Liver (tissue), 8 donors: ENCODE measurements at regions not wholly inside any gene's neighbourhood (a gene's known extent, or its start where the extent isn't known, plus 50 kb on each side); places are given as distances from the start of the nearest gene placed in this dataset.

Experiments
- DNase-seq: peaks from one replicate; pipeline ENCODE4 v3.0.0-alpha.2; 2017; ENCODE audit warnings: low spot score
- H3K27ac ChIP-seq, 2 donors: one replicate each; pipeline ENCODE4 v1.7.0; 2013; ENCODE audit warnings: inconsistent platforms in 2 of 2, low read length in 2 of 2, control low read depth in 1 of 2, low read depth in 1 of 2, mild to moderate bottlenecking in 1 of 2
- H3K27me3 ChIP-seq, 4 donors: one replicate each; pipeline versions ENCODE4 v1.6.1 to v1.7.0; 2013; ENCODE audit warnings: low read length in 3 of 4, inconsistent platforms in 1 of 4, mild to moderate bottlenecking in 1 of 4, moderate library complexity in 1 of 4; ENCODE audit not compliant: control insufficient read depth in 4 of 4, insufficient read depth in 4 of 4
- H3K36me3 ChIP-seq, 4 donors: one replicate each; pipeline versions ENCODE4 v1.6.1 to v1.7.0; 2013; ENCODE audit warnings: low read length in 3 of 4, mild to moderate bottlenecking in 3 of 4, low read depth in 1 of 4, moderate library complexity in 1 of 4; ENCODE audit not compliant: control insufficient read depth in 4 of 4, insufficient read depth in 3 of 4
- H3K4me1 ChIP-seq, 4 donors: one replicate each; pipeline versions ENCODE4 v1.6.1 to v1.7.0; 2013; ENCODE audit warnings: low read length in 3 of 4, mild to moderate bottlenecking in 3 of 4, moderate library complexity in 1 of 4; ENCODE audit not compliant: control insufficient read depth in 4 of 4, insufficient read depth in 4 of 4
- H3K4me3 ChIP-seq, 3 donors: one replicate each; pipeline versions ENCODE4 v1.6.1 to v1.7.0; 2013; ENCODE audit warnings: low read length in 3 of 3, control low read depth in 1 of 3, low read depth in 1 of 3, mild to moderate bottlenecking in 1 of 3
- H3K9ac ChIP-seq, 2 donors: one replicate each; pipeline ENCODE4 v1.7.0; 2013; ENCODE audit warnings: low read length in 2 of 2, mild to moderate bottlenecking in 2 of 2, moderate library complexity in 2 of 2, control low read depth in 1 of 2, low read depth in 1 of 2
- H3K9me3 ChIP-seq, 4 donors: one replicate each; pipeline versions ENCODE4 v1.6.1 to v1.7.0; 2013; ENCODE audit warnings: low read length in 3 of 4; ENCODE audit not compliant: control insufficient read depth in 4 of 4
- EGR1 ChIP-seq, 2 donors: IDR thresholded peaks; 2 replicates each; pipeline ENCODE4 v1.6.1; 2016 to 2018; ENCODE audit warnings: antibody characterized with exemption in 2 of 2, low read depth in 2 of 2
- FOXA1 ChIP-seq: IDR thresholded peaks from 2 replicates; pipeline ENCODE4 v1.6.1; 2016; ENCODE audit warnings: antibody characterized with exemption
- FOXA2 ChIP-seq: IDR thresholded peaks from 2 replicates; pipeline ENCODE4 v1.6.1; 2016; ENCODE audit warnings: antibody characterized with exemption
- HNF4A ChIP-seq, 2 donors: conservative IDR thresholded peaks; 2 replicates each; pipeline ENCODE4 v1.6.1; 2016; ENCODE audit warnings: antibody characterized with exemption in 2 of 2, mild to moderate bottlenecking in 2 of 2
- HNF4G ChIP-seq: IDR thresholded peaks from 2 replicates; pipeline ENCODE4 v1.6.1; 2016; ENCODE audit warnings: antibody characterized with exemption
- JUND ChIP-seq, 2 donors: IDR thresholded peaks; 2 replicates each; pipeline ENCODE4 v1.6.1; 2016; ENCODE audit warnings: antibody characterized with exemption in 2 of 2
- NR2F2 ChIP-seq: IDR thresholded peaks from 2 replicates; pipeline ENCODE4 v1.6.1; 2016; ENCODE audit warnings: antibody characterized with exemption
- RAD21 ChIP-seq, 2 donors: IDR thresholded peaks; 2 replicates each; pipeline ENCODE4 v1.6.1; 2016; ENCODE audit warnings: antibody characterized with exemption in 2 of 2, mild to moderate bottlenecking in 2 of 2
- RXRA ChIP-seq, 2 donors: IDR thresholded peaks; 2 replicates each; pipeline ENCODE4 v1.6.1; 2017 to 2018; ENCODE audit warnings: antibody characterized with exemption in 2 of 2, mild to moderate bottlenecking in 1 of 2
- SP1 ChIP-seq: IDR thresholded peaks from 2 replicates; pipeline ENCODE4 v1.6.1; 2018; ENCODE audit warnings: antibody characterized with exemption, mild to moderate bottlenecking
- TAF1 ChIP-seq: conservative IDR thresholded peaks from 2 replicates; pipeline ENCODE4 v1.6.1; 2016; ENCODE audit warnings: antibody characterized with exemption, mild to moderate bottlenecking
- YY1 ChIP-seq: IDR thresholded peaks from 2 replicates; pipeline ENCODE4 v1.6.1; 2016; ENCODE audit warnings: antibody characterized with exemption, mild to moderate bottlenecking
- WGBS: extraction: QIAGEN DNeasy Blood & Tissue Kit; methylation state at CpG from one replicate; pipeline ENCODE4 v1.1.7; 2013; 5-methylcytosine and 5-hydroxymethylcytosine counted together
- TF ChIP-seq, protein P1 (sequence below): IDR thresholded peaks from 2 replicates; pipeline ENCODE4 v1.6.1; 2016; ENCODE audit warnings: antibody characterized with exemption
- TF ChIP-seq, protein P2 (sequence below): IDR thresholded peaks from 2 replicates; pipeline ENCODE4 v1.6.1; 2016; ENCODE audit warnings: antibody characterized with exemption, mild to moderate bottlenecking
- TF ChIP-seq, protein P3 (sequence below): fragments of 150-350 bp; IDR thresholded peaks from 2 replicates; pipeline ENCODE4 v1.5.1; 2017; ENCODE audit warnings: improper control_type of control experiment, low read depth, low read length; ENCODE audit not compliant: missing input control
- TF ChIP-seq, protein P4 (sequence below): IDR thresholded peaks from 2 replicates; pipeline ENCODE4 v1.6.1; 2016; ENCODE audit warnings: antibody characterized with exemption
- TF ChIP-seq, protein P5 (sequence below): IDR thresholded peaks from 2 replicates; pipeline ENCODE4 v1.6.1; 2016; ENCODE audit warnings: antibody characterized with exemption
- donor health status: healthy.
- donor health status: healthy.
- donor health status: healthy.
- donor health status: healthy.
- donor health status: healthy.

DNA sequence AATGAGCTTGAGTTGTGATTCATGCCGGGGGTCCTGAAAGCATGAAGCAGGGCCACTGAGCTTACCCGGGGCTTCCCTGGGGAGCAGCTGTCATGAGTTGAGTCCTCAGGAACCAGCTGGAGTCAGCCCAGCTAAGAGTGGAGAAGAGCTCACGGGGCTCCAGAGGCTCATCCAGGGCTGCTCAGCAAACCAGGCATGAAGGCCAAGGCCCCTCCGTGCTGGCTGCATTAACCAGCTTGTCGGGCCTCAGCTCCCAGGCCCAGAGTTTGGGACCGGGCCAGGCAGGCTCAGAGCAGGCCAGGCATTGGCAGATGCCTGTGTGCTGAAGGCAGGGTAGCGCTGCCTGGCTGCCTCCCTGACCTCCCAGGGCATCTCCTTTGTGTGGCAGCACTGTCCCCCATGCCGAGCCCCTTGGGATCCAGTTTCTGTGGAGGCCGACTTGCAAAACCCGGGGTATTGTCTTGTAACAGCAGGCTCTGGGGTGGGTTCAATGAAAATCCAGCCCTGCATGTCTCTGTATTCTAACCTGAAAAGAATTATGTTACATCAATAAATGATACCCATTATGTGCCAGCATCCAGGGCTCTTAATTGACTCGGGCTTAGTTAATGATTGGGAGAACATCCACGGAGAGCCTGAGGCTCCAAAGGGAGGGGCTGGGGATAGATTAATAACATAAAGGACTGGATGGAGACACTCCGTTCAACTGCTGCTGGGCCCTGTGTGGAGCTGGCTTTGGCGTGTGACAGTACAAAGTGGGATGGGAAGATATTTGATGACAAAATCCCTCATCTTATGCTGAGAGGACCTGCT lies 68.0 kb upstream of the MSX1 start:
- Histone ChIP-seq H3K27ac (no peak overlapping the region), H3K4me3 (no peak overlapping the region), H3K36me3 (no peaks in the 10 kb centered on the region), H3K27me3 (peaks cover 0 to 4% (median under 1%) of the 10 kb centered on the region in 4 donors), H3K9ac (no peak overlapping the region), H3K4me1 (no peaks in the 10 kb centered on the region), H3K9me3 (peaks cover 2 to 10% (median 8%) of the 10 kb centered on the region in 4 donors)
- DNase-seq: no peak
- no peak for TF ChIP-seq EGR1 (IDR thresholded peaks at IDR 0.05; ENCODE audit: low read depth in 2 of 2)
- no peak for TF ChIP-seq FOXA2
- no peak for TF ChIP-seq RAD21 (IDR thresholded peaks at IDR 0.05)
- no peak for TF ChIP-seq YY1
- no peak for TF ChIP-seq FOXA1
- no peak for TF ChIP-seq RXRA (IDR thresholded peaks at IDR 0.05)
- TF ChIP-seq, protein P1, sequence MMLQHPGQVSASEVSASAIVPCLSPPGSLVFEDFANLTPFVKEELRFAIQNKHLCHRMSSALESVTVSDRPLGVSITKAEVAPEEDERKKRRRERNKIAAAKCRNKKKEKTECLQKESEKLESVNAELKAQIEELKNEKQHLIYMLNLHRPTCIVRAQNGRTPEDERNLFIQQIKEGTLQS: no peak
- TF ChIP-seq, protein P2, sequence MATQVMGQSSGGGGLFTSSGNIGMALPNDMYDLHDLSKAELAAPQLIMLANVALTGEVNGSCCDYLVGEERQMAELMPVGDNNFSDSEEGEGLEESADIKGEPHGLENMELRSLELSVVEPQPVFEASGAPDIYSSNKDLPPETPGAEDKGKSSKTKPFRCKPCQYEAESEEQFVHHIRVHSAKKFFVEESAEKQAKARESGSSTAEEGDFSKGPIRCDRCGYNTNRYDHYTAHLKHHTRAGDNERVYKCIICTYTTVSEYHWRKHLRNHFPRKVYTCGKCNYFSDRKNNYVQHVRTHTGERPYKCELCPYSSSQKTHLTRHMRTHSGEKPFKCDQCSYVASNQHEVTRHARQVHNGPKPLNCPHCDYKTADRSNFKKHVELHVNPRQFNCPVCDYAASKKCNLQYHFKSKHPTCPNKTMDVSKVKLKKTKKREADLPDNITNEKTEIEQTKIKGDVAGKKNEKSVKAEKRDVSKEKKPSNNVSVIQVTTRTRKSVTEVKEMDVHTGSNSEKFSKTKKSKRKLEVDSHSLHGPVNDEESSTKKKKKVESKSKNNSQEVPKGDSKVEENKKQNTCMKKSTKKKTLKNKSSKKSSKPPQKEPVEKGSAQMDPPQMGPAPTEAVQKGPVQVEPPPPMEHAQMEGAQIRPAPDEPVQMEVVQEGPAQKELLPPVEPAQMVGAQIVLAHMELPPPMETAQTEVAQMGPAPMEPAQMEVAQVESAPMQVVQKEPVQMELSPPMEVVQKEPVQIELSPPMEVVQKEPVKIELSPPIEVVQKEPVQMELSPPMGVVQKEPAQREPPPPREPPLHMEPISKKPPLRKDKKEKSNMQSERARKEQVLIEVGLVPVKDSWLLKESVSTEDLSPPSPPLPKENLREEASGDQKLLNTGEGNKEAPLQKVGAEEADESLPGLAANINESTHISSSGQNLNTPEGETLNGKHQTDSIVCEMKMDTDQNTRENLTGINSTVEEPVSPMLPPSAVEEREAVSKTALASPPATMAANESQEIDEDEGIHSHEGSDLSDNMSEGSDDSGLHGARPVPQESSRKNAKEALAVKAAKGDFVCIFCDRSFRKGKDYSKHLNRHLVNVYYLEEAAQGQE: no peak
- TF ChIP-seq, protein P3, sequence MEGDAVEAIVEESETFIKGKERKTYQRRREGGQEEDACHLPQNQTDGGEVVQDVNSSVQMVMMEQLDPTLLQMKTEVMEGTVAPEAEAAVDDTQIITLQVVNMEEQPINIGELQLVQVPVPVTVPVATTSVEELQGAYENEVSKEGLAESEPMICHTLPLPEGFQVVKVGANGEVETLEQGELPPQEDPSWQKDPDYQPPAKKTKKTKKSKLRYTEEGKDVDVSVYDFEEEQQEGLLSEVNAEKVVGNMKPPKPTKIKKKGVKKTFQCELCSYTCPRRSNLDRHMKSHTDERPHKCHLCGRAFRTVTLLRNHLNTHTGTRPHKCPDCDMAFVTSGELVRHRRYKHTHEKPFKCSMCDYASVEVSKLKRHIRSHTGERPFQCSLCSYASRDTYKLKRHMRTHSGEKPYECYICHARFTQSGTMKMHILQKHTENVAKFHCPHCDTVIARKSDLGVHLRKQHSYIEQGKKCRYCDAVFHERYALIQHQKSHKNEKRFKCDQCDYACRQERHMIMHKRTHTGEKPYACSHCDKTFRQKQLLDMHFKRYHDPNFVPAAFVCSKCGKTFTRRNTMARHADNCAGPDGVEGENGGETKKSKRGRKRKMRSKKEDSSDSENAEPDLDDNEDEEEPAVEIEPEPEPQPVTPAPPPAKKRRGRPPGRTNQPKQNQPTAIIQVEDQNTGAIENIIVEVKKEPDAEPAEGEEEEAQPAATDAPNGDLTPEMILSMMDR: no peak
- TF ChIP-seq, protein P4, sequence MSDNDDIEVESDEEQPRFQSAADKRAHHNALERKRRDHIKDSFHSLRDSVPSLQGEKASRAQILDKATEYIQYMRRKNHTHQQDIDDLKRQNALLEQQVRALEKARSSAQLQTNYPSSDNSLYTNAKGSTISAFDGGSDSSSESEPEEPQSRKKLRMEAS: no peak
- TF ChIP-seq JUND (IDR thresholded peaks at IDR 0.05): no peak
- no peak for TF ChIP-seq SP1
- no peak for TF ChIP-seq HNF4A (conservative IDR thresholded peaks at IDR 0.05)
- TF ChIP-seq NR2F2: no peak
- no peak for TF ChIP-seq TAF1
- TF ChIP-seq, protein P5, sequence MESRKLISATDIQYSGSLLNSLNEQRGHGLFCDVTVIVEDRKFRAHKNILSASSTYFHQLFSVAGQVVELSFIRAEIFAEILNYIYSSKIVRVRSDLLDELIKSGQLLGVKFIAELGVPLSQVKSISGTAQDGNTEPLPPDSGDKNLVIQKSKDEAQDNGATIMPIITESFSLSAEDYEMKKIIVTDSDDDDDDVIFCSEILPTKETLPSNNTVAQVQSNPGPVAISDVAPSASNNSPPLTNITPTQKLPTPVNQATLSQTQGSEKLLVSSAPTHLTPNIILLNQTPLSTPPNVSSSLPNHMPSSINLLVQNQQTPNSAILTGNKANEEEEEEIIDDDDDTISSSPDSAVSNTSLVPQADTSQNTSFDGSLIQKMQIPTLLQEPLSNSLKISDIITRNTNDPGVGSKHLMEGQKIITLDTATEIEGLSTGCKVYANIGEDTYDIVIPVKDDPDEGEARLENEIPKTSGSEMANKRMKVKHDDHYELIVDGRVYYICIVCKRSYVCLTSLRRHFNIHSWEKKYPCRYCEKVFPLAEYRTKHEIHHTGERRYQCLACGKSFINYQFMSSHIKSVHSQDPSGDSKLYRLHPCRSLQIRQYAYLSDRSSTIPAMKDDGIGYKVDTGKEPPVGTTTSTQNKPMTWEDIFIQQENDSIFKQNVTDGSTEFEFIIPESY: no peak
- TF ChIP-seq HNF4G: no peak
- WGBS: 72% methylated on average over 14 of the region's 14 CpGs
